T-helper 1 cell treated with Interleukin-12 subunit alpha and Interleukin-12 subunit beta and Interleukin-4 antibody, amounts not matched to agents 30 μg/mL and 1 μg/mL, for 36 hours (primary cell): ENCODE measurements at regions not wholly inside any gene's neighbourhood (a gene's known extent, or its start where the extent isn't known, plus 50 kb on each side); places are given as distances from the start of the nearest gene placed in this dataset.
A peak's percentile ranks its signal among the peaks of the same experiment; 100 is the strongest.

ENCODE experiments used
- H3K27ac Mint-ChIP-seq: one replicate; pipeline ENCODE4 v1.8.0; 2021; ENCODE audit warnings: mild to moderate bottlenecking, mixed read lengths
- H3K27me3 Mint-ChIP-seq: one replicate; pipeline ENCODE4 v1.8.0; 2021; ENCODE audit warnings: low read depth, mixed read lengths
- H3K36me3 Mint-ChIP-seq: one replicate; pipeline ENCODE4 v1.8.0; 2021; ENCODE audit warnings: low read depth, mixed read lengths
- H3K4me1 Mint-ChIP-seq: one replicate; pipeline ENCODE4 v1.8.0; 2021; ENCODE audit warnings: low read depth, mixed read lengths
- H3K4me3 Mint-ChIP-seq: one replicate; pipeline ENCODE4 v1.8.0; 2021; ENCODE audit warnings: mild to moderate bottlenecking, moderate library complexity, mixed read lengths
- H3K9me3 Mint-ChIP-seq: one replicate; pipeline ENCODE4 v1.8.0; 2021; ENCODE audit warnings: mixed read lengths

DNA sequence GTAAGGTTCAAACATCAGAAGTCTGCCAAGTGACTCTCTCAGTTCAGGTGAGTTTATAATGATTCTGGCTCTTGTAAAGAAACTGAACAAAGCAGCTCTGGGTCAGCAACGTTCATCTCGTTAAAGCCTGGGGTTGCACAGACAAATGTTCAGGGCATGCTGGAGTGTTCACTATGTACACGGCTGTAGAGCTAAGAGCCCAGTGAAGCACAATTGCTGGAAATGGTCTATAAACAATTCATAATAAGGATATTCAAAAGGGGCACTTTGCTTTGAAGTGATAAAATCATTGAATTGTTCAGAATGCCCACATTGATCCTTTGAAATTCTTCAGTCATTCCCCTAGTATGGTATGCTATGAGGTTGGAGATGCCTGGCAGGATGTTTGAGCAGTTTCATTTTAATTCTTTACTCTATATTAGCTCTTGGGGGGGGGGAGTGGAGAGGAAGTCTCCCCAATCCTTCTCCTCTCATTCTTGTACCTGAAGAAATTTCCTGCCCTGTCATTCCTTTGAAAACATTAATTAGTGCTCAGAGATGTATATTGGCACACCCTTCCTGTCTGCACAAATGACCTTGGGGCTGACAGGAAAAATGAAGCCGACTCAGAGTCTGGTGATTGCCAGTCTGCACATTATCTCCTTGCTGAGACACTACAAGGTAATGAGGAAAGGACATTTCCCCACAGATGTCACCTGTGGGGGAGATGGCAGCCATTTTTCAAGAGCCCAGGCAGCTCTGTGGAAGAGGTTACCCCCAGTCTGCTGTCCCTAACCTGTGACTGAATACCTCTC is 145.5 kb downstream of the DLEU7 start:
- Mint-ChIP-seq H3K27me3 (peaks cover 13% of the 10 kb centered on the region), H3K9me3 (no peaks in the 10 kb centered on the region), H3K27ac (no peak overlapping the region), H3K36me3 (no peaks in the 10 kb centered on the region), H3K4me3 (no peak overlapping the region), H3K4me1 (no peaks in the 10 kb centered on the region)

DNA sequence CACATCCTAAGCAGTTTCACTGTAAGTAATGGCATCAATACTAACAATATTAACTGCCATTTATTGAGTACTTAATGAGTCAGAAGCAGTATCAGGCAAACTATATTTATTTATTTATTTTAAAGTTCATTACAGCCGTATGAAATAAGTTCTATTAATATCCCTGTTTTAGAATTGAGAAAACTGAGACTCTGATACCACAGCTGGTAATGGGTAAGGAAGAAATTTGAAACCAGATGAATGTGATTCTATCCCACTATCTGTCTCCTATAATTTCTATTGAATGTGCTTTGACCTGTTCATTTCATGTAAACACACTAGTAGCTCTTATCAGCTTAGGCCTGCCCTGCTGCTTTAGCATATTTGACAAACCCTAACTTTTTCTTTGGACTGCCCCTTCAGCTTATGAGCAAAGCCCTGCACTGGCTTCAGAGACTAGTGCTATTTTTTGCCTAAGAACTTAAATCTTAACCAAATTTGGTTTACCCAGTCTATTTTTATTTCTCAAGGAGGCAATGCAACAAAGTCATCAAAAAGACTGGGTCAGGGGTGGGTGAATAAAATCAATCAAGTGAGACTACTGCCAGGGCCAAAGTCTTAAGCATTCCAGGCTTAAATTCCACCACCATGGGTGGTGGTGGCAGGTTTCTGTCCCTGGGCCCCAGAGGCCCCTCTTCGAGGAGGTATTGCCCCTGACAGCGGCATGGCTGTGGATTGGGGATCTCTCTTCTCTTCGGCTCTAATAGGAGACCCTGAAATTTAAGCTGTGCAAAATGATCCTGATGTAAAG is 143.4 kb downstream of the DLEU7 start:
- Mint-ChIP-seq H3K36me3 (no peaks in the 10 kb centered on the region), H3K4me3 (no peak overlapping the region), H3K27me3 (peaks cover 16% of the 10 kb centered on the region), H3K9me3 (no peaks in the 10 kb centered on the region), H3K4me1 (no peaks in the 10 kb centered on the region), H3K27ac (no peak overlapping the region)

DNA sequence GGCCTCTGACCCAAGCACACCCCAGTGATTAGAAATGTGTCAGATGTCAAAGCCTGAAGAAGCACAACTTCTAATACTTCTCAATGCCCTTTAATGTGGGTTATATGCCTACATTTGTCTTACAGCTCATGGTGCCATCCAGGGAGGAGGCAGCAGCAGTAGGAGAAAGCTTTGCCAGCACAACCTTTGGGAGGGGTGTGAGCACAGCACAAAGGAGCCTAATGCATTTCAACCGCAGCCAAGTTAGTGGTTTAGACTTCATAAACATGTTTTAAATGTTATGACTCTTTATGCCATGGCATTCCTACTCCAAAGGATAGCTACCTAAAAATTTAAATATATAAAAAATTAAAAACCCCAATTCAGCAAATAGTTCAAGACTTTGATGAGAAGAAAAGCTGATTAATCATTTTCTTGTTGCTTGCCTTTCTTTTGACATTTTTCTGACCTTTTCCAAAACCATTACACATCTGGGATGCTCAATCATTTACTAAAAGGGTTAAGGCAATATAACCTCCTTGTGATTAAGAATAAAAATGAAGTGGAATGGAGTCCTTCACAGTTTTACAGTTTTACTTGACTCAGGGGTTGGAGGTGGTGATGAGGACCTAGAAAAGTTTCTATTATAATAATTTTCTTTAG is 142.7 kb downstream of the DLEU7 start:
- Mint-ChIP-seq H3K4me3 (no peak overlapping the region), H3K27me3 (peaks cover 16% of the 10 kb centered on the region), H3K9me3 (no peaks in the 10 kb centered on the region), H3K36me3 (no peaks in the 10 kb centered on the region), H3K4me1 (no peaks in the 10 kb centered on the region), H3K27ac (no peak overlapping the region)

DNA sequence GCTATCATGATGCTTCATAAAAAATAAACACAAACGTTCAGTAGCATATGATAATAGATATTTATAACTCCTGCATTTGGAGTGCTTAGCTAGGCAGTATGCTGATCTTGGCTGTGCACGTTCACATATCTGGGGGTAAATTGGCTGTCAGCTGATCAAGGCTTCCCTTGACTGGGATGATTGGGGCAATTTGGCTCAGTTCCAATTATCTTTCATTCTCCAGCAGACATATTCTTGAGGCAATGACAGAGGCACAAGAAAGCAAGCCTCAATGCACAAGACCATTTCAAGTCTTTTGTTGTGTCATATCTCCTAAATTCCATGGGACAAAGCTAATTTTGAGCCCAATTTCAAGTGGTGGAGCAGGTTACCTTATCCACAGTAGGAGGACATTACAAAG is 142.0 kb downstream of the DLEU7 start:
- no peaks in the 10 kb centered on the region for H3K36me3 Mint-ChIP-seq
- H3K27me3 Mint-ChIP-seq = peaks cover 14% of the 10 kb centered on the region
- H3K9me3 Mint-ChIP-seq = no peaks in the 10 kb centered on the region
- H3K4me3 Mint-ChIP-seq = no peak overlapping the region
- no peak overlapping the region for H3K27ac Mint-ChIP-seq
- no peaks in the 10 kb centered on the region for H3K4me1 Mint-ChIP-seq

DNA sequence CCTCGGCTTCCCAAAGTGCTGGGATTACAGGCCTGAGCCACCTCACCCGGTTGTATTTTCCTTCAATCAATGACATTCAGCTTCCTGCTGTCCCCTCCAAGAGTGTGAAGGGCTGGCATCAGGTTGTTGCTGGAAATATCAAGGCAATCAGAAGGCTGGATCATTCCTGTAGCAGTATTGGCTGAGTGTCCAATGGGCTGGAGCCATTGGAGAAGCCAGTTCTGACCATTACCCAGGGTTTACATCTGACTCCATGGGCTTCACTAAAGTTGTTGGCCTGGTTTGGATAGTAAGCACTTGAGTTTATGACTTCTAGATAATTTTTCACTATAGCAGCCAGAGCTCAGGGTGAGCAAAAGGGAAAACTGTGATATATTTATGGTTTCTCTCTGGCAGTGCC is 137.0 kb downstream of the DLEU7 start:
- Mint-ChIP-seq H3K27ac (no peak overlapping the region), H3K27me3 (peaks cover 16% of the 10 kb centered on the region), H3K4me1 (peaks cover 2% of the 10 kb centered on the region), H3K9me3 (no peaks in the 10 kb centered on the region), H3K36me3 (no peaks in the 10 kb centered on the region), H3K4me3 (no peak overlapping the region)

DNA sequence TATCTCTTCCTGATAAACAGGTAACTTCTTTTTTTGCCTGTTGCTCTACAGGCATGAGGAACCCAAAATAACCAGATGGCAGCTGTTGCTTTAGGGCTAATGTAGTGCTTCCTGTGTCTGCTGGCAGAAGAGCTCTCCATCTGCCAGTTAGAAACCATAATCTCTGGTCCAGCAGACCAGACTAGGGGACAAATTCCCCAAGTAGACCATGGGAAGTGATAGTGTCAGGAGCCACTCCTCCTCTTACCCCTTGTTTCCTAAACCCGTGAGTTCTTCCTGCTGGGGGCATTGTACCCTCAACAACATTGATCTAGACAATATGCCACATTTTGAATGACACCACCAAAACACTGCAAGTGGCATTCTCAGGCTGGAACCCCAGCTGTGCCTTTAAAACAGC is 135.9 kb downstream of the DLEU7 start:
- Mint-ChIP-seq H3K4me1 (peaks cover 4% of the 10 kb centered on the region), H3K9me3 (no peaks in the 10 kb centered on the region), H3K27ac (no peak overlapping the region), H3K27me3 (peaks cover 24% of the 10 kb centered on the region), H3K36me3 (no peaks in the 10 kb centered on the region), H3K4me3 (no peak overlapping the region)

DNA sequence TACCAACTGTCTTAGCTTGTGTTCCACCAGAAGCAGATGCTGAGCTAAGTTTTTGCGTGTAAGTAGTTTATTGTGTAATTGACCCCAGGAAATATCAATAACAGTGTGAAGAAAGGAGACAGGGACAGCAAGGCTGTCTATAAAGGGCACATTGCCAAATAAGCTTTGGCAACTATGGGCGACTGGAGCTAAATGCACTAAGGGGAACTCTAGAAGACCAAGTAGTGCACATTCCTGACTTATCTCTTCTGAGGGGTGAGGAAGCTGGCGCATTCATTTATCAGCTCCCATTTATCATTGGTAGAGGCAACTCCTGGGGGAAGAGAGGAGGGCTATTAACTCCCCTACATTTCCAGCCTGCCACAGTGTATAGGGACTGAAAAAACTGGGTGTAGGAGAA is 135.0 kb downstream of the DLEU7 start:
- H3K36me3 Mint-ChIP-seq = no peaks in the 10 kb centered on the region
- H3K9me3 Mint-ChIP-seq = no peaks in the 10 kb centered on the region
- H3K4me1 Mint-ChIP-seq = peaks cover 6% of the 10 kb centered on the region
- no peak overlapping the region for H3K27ac Mint-ChIP-seq
- H3K27me3 Mint-ChIP-seq = peaks cover 28% of the 10 kb centered on the region
- H3K4me3 Mint-ChIP-seq = no peak overlapping the region

DNA sequence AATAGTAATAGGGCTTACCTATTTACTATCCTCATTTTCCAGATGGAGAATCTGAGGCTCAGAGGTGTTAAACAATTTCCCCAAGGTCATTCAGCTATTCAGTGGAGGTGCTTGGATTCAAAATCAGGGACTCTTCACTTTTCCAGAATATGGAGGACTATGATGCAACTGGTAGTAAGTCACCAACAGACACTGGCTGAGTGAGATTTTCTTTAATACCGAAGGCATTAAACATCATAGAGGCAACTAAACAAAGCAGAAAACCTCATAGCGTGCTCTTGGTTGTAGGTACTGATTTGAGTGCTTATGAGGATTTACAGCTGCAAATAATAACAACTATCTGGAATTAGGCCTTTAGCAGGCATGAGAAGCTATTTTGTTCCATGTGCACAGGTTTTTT is 134.4 kb downstream of the DLEU7 start:
- H3K27ac Mint-ChIP-seq = no peak overlapping the region
- no peaks in the 10 kb centered on the region for H3K36me3 Mint-ChIP-seq
- peaks cover 12% of the 10 kb centered on the region for H3K4me1 Mint-ChIP-seq
- H3K9me3 Mint-ChIP-seq = no peaks in the 10 kb centered on the region
- peaks cover 31% of the 10 kb centered on the region for H3K27me3 Mint-ChIP-seq
- no peak overlapping the region for H3K4me3 Mint-ChIP-seq

DNA sequence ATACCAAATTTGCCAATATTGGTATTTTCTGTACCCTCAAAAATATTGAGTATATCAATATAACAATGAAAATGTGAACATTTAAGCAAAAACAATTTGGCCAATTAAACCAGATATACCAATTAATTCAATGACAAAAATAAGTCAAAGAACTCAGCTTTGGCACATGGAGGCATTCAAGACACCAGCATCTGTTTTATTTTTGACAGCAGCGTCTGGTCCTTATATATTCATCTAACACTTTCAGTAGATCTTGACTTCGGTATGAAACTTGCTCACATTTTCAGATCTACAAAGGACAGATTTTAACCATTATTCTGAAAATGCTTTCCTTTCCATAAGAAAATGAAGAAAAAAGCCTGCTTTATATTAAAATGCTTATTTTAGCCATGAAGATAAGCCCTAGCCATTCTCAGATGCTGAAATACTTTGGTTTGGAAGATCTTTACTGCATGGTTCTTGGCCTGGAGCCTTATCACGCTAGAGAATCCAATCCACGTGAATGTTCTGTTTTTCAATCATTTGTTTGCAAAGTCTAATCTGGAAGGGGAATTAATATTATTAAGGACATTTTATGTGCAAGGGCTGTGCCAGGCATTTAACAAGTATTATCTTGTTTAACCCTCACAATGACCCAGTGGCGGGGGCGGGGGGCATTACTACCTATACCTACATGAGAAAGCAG is 132.2 kb downstream of the DLEU7 start:
- H3K4me3 Mint-ChIP-seq = no peak overlapping the region
- no peak overlapping the region for H3K27ac Mint-ChIP-seq
- no peaks in the 10 kb centered on the region for H3K36me3 Mint-ChIP-seq
- peaks cover 43% of the 10 kb centered on the region for H3K27me3 Mint-ChIP-seq
- peaks cover 15% of the 10 kb centered on the region for H3K4me1 Mint-ChIP-seq
- no peaks in the 10 kb centered on the region for H3K9me3 Mint-ChIP-seq

DNA sequence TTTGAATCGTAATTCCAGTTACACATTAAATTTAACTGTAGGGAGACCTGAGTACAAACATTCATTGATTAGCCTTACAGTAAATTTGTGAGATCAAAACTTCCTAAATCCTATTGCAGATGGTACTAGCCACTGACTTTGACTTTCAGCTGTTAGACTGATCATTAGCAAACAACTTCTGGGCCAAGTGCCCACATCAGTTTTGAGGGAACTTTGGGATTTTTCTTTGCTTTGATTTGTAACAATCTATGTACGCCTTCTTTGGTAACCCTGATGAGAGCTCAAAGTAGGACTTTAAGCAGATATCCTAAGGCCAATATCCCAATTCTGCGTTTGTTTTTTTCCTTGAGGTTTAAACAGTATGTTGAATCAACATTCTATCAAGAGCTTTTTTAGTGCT is 131.5 kb downstream of the DLEU7 start:
- peaks cover 46% of the 10 kb centered on the region for H3K27me3 Mint-ChIP-seq
- H3K4me3 Mint-ChIP-seq = no peak overlapping the region
- H3K4me1 Mint-ChIP-seq = peaks cover 15% of the 10 kb centered on the region
- no peak overlapping the region for H3K27ac Mint-ChIP-seq
- H3K36me3 Mint-ChIP-seq = no peaks in the 10 kb centered on the region
- H3K9me3 Mint-ChIP-seq = no peaks in the 10 kb centered on the region

DNA sequence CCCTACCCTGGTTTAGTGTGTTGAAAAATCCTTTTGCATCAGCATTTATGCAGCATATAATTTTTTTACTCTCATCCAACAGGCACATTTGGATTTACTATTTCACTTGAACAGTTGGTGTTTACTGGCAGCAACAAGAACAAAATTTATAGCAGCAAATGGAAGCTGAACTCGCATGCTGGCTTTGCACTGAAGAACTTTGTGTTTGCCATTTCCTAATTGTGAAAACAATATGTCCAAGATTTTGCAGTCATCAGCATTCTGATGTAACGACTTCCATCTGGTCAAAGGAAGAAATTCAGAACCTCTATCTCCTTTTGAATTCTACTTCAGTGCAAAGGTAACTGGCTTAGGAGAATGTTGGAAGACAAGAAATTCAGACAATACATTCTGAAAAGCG is 131.0 kb downstream of the DLEU7 start:
- Mint-ChIP-seq H3K4me3 (no peak overlapping the region), H3K4me1 (peaks cover 15% of the 10 kb centered on the region), H3K27me3 (peaks cover 48% of the 10 kb centered on the region), H3K9me3 (no peaks in the 10 kb centered on the region), H3K27ac (no peak overlapping the region), H3K36me3 (peaks cover 2% of the 10 kb centered on the region)

DNA sequence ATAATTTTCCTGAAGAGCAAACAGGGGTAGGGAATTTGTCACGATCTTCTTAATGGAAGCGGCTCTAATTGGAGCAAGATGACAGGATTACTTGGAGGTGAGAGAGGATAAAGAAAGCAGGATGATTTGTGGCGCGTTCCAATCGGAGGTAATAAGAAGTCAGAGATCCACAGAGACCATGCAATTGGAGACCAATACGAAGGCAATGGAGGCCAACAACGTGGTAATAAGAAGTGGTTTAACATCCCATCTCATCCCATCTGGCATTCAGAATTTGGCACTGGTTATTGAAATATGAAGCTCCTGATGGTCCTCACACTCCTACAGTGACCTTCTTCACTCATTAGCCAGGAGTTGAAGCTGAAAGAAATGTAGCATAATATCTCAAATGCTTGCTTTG is 130.6 kb downstream of the DLEU7 start:
- Mint-ChIP-seq H3K27ac (no peak overlapping the region), H3K4me3 (no peak overlapping the region), H3K36me3 (peaks cover 2% of the 10 kb centered on the region), H3K27me3 (peaks cover 53% of the 10 kb centered on the region), H3K4me1 (peaks cover 13% of the 10 kb centered on the region), H3K9me3 (no peaks in the 10 kb centered on the region)

DNA sequence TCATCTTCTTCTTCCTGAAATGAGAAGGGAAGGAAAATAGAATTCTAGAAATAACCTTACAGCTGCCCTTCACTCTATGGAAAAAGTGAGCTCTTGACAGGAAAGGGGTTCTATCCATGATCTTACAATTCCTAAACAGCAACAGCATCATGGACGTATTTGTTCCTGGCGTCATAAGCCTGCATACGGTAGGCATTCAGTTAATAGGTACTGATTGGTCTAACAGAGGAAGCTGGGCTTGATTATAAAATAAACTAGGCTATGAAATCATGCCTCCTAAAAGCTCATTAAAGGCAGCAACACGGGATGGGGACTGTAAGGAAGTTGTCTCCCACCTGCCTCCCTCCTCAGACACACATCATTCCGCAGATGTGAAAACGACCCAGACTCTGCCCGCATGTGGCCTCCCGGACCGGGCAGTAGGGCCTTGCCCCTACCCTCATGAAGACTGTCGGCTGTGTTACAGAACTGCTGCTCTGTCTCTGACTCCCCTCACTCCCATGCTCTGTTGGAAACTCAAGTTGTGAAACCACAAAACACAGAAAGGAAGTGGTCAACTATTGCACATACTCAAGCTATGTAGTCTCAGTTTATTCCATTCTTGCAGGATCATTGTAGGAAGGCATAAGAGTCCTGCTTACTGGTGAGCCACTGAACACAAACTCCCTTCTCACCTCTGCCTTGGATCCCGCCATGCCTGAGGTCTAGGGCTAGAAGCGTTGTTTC is 129.8 kb downstream of the DLEU7 start:
- Mint-ChIP-seq H3K9me3 (no peaks in the 10 kb centered on the region), H3K36me3 (peaks cover 2% of the 10 kb centered on the region), H3K27me3 (peaks cover 50% of the 10 kb centered on the region), H3K4me3 (peak overlapping the region; percentile 59), H3K4me1 (peaks cover 13% of the 10 kb centered on the region), H3K27ac (peak overlapping the region; percentile 43)

DNA sequence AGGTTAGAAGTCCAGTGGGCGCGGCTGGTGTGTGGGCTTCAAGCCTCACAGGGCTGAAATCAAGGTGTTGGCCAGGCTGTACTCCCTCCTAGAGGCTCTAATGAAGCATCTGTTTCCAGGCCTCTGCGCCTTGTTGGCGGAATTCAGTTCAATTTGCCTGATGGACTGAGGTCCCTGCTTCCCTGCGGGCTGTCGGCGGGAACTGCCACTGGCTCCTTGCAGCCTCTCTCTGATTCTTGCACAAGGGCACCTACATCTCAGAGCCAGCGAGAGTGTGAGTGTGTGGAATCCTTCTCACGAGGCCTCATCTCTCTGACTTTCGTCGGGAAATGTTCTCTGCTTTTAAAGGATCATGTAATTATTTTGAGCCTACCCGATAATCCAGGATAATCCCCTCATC is 128.6 kb downstream of the DLEU7 start:
- H3K36me3 Mint-ChIP-seq = peaks cover 2% of the 10 kb centered on the region
- no peaks in the 10 kb centered on the region for H3K9me3 Mint-ChIP-seq
- no peak overlapping the region for H3K4me3 Mint-ChIP-seq
- H3K4me1 Mint-ChIP-seq = peaks cover 13% of the 10 kb centered on the region
- H3K27me3 Mint-ChIP-seq = peaks cover 50% of the 10 kb centered on the region
- no peak overlapping the region for H3K27ac Mint-ChIP-seq
